ENCODE measurements at regions not wholly inside any gene's neighbourhood (a gene's known extent, or its start where the extent isn't known, plus 50 kb on each side); places are given as distances from the start of the nearest gene placed in this dataset.

- no TSS peak for BruUV-seq (replicated peaks)
- Histone ChIP-seq H3K4me2 (ENCODE audit: low read depth, low read length) (no peak overlapping the region), H2AFZ (replicated peaks; ENCODE audit: low read length, poor library complexity) (no peak overlapping the region), H3K56ac (ENCODE audit: extremely low read depth, insufficient read depth, low read length) (no peak overlapping the region), H3K27ac (ENCODE audit: insufficient read depth, low read length) (no peak overlapping the region), H3K9me1 (ENCODE audit: insufficient read depth, low read length) (no peaks in the 10 kb centered on the region; the same call in 1 of the 2 replicates), H2BK120ac (ENCODE audit: low read depth, low read length) (no peak overlapping the region), H3K18ac (ENCODE audit: low read depth, low read length) (no peak overlapping the region), H2BK20ac (ENCODE audit: low read depth, low read length) (no peak overlapping the region), H3K4ac (ENCODE audit: low read depth, low read length) (no peak overlapping the region), H2BK5ac (ENCODE audit: low read depth, low read length, poor library complexity, severe bottlenecking) (no peak overlapping the region), H4K5ac (ENCODE audit: low read depth, low read length) (no peak overlapping the region), H4K91ac (ENCODE audit: insufficient read depth, low read depth, low read length) (no peak overlapping the region), H3K4me1 (ENCODE audit: control insufficient read depth, insufficient read depth, low read length) (peaks cover 5% of the 10 kb centered on the region), H4K8ac (ENCODE audit: low read depth in 2 of 2, low read length in 2 of 2) (no peak overlapping the region), H4K20me1 (ENCODE audit: insufficient read depth, low read length) (no peaks in the 10 kb centered on the region), H3K9me3 (ENCODE audit: control insufficient read depth, insufficient read depth, low read length) (no peaks in the 10 kb centered on the region), H2AK5ac (ENCODE audit: low read depth, low read length) (no peak overlapping the region), H3K27me3 (ENCODE audit: control insufficient read depth, insufficient read depth, low read length) (no peaks in the 10 kb centered on the region), H3K4me3 (ENCODE audit: insufficient read depth, low read depth, low read length) (no peak overlapping the region), H2AK9ac (replicated peaks; ENCODE audit: low read depth, low read length, poor library complexity) (no peak overlapping the region), H3K79me1 (ENCODE audit: low read depth in 1 of 2, low read length in 2 of 2) (no peaks in the 10 kb centered on the region), H2BK15ac (ENCODE audit: low read depth, low read length) (no peak overlapping the region), H3K23ac (ENCODE audit: low read depth, low read length) (no peak overlapping the region), H3K36me3 (ENCODE audit: control insufficient read depth, insufficient read depth, low read length) (no peaks in the 10 kb centered on the region), H3K14ac (replicated peaks; ENCODE audit: low read depth, low read length) (no peak overlapping the region), H3K9ac (ENCODE audit: low read depth, low read length) (no peak overlapping the region)
- ATAC-seq (ENCODE audit: low read depth) = no peak
- ChIA-PET CTCF (interaction anchor here (1.3 kb wide), 1 partner anchor 14 kb away, joined by 3 read pairs; no protein-coding TSS in a partner anchor), POLR2A (ENCODE audit: unreplicated experiment) (no interaction called here)
- in situ Hi-C loops (cut with MboI; ENCODE audit: low sequenced_read_pairs) (no loop called here), dilution Hi-C loops (cut with HindIII; ENCODE audit: low sequenced_read_pairs, unreplicated experiment) (no loop called here), intact Hi-C loops (cut with micrococcal nuclease) (no loop called here)
- no peak for DNase-seq
- WGBS, 2 experiments (ENCODE audit: extremely low coverage in 2 of 2, insufficient read length in 1 of 2) = no CpG with 5 or more reads among the region's 8 CpGs
- TF ChIP-seq RCOR1 (IDR thresholded peaks at IDR 0.05; ENCODE audit: insufficient replicate concordance, low read length) (no peak), SMC3 (IDR thresholded peaks at IDR 0.05; ENCODE audit: low read depth, low read length) (no peak), BHLHE40 (IDR thresholded peaks at IDR 0.05; ENCODE audit: low read depth, low read length) (no peak), USF2 (IDR thresholded peaks at IDR 0.05; ENCODE audit: low read depth, low read length) (no peak), MXI1 (IDR thresholded peaks at IDR 0.05; ENCODE audit: borderline replicate concordance, low read depth, low read length) (no peak), RAD21 (IDR thresholded peaks at IDR 0.05; ENCODE audit: low read length) (no peak), MAFK (IDR thresholded peaks at IDR 0.05; ENCODE audit: low read depth, low read length) (no peak), CHD1 (IDR thresholded peaks at IDR 0.05; ENCODE audit: low read depth, low read length) (no peak), ELK1 (IDR thresholded peaks at IDR 0.05; ENCODE audit: borderline replicate concordance, low read depth, low read length) (no peak), NFE2L2 (IDR thresholded peaks at IDR 0.05; ENCODE audit: low read depth, low read length) (no peak), POLR2A (IDR thresholded peaks at IDR 0.05; ENCODE audit: low read depth, low read length) (no peak), RFX5 (IDR thresholded peaks at IDR 0.05; ENCODE audit: low read depth, low read length) (no peak)
Measured at GRCh38 chr10:3573498-3573897, 211.5 kb downstream of the KLF6 start.
